PC-3 (cell line): ENCODE measurements at regions not wholly inside any gene's neighbourhood (a gene's known extent, or its start where the extent isn't known, plus 50 kb on each side); places are given as distances from the start of the nearest gene placed in this dataset.

Experiments
- EZH2 ChIP-seq: fragments of 300-600 bp; sonication (generic); IDR thresholded peaks from one replicate; pipeline ENCODE4 v1.6.1; 2017; ENCODE audit warnings: antibody characterized with exemption, mild to moderate bottlenecking, low read length; ENCODE audit not compliant: unreplicated experiment
- TF ChIP-seq, protein P1 (sequence below): fragments of 300-600 bp; sonication (generic); conservative IDR thresholded peaks from 2 replicates; pipeline ENCODE4 v1.5.1; 2017; ENCODE audit warnings: antibody characterized with exemption, low read depth, mild to moderate bottlenecking, low read length

DNA sequence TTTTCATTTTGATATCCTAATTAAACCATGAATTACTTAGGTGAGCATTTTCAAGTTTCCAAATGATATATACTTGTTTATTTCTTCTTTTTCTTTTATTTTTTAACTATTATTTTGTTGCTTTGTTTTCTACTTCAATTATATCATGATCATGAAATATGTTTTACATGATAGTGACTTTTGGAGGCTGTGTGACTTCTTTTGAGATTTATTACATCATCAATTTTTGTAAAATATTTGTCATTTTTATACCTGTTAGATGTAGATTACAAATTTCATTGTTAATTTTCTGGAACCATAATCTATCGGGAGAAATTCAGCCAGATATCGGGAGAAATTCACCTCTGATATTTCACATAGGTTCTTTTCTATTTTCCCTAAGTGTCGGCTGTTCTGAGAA lies 228.6 kb downstream of the RAD51AP2 start:
- TF ChIP-seq, protein P1, sequence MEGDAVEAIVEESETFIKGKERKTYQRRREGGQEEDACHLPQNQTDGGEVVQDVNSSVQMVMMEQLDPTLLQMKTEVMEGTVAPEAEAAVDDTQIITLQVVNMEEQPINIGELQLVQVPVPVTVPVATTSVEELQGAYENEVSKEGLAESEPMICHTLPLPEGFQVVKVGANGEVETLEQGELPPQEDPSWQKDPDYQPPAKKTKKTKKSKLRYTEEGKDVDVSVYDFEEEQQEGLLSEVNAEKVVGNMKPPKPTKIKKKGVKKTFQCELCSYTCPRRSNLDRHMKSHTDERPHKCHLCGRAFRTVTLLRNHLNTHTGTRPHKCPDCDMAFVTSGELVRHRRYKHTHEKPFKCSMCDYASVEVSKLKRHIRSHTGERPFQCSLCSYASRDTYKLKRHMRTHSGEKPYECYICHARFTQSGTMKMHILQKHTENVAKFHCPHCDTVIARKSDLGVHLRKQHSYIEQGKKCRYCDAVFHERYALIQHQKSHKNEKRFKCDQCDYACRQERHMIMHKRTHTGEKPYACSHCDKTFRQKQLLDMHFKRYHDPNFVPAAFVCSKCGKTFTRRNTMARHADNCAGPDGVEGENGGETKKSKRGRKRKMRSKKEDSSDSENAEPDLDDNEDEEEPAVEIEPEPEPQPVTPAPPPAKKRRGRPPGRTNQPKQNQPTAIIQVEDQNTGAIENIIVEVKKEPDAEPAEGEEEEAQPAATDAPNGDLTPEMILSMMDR: no peak
- no peak for TF ChIP-seq EZH2
